ENCODE measurements at regions not wholly inside any gene's neighbourhood (a gene's known extent, or its start where the extent isn't known, plus 50 kb on each side); places are given as distances from the start of the nearest gene placed in this dataset.

- Histone ChIP-seq H4K8ac (ENCODE audit: extremely low read depth, insufficient read depth, low read length) (no peak overlapping the region), H2BK12ac (ENCODE audit: low read depth, low read length) (no peak overlapping the region), H3K4ac (replicated peaks; ENCODE audit: insufficient read length, low read depth, low read length) (no peak overlapping the region), H3K14ac (ENCODE audit: insufficient read length) (no peak overlapping the region), H3K18ac (ENCODE audit: extremely low read depth, low read length) (no peak overlapping the region), H3K56ac (replicated peaks; ENCODE audit: insufficient read length, low read depth, low read length) (no peak overlapping the region), H3K27me3 (replicated peaks in 1 of 4; ENCODE audit: control insufficient read depth in 3 of 4, extremely low read depth in 1 of 4, insufficient read depth in 3 of 4, low read length in 3 of 4) (no peaks in the 10 kb centered on the region), H3K23ac (ENCODE audit: insufficient read length) (no peak overlapping the region), H3K23me2 (ENCODE audit: low read depth, low read length) (no peaks in the 10 kb centered on the region), H3K79me2 (ENCODE audit: control insufficient read depth in 1 of 2, insufficient read depth in 2 of 2, low read length in 2 of 2) (no peaks in the 10 kb centered on the region), H2BK5ac (ENCODE audit: low read depth, low read length) (no peak overlapping the region), H4K5ac (ENCODE audit: insufficient read length, low read depth, low read length) (no peak overlapping the region), H3K4me1 (replicated peaks in 1 of 4; ENCODE audit: control insufficient read depth in 3 of 4, insufficient read depth in 4 of 4, low read length in 3 of 4) (no peaks in the 10 kb centered on the region), H3K4me2 (ENCODE audit: insufficient read depth in 1 of 2, low read depth in 2 of 2, low read length in 2 of 2) (no peak overlapping the region), H3K9me3 (ENCODE audit: insufficient read depth in 2 of 2, low read depth in 1 of 2, low read length in 1 of 2) (no peaks in the 10 kb centered on the region), H2AK5ac (ENCODE audit: low read depth, low read length) (no peak overlapping the region), H2BK20ac (ENCODE audit: low read length) (no peak overlapping the region), H3K79me1 (ENCODE audit: low read depth, low read length) (peaks cover 3% of the 10 kb centered on the region; the same call in 1 of the 2 replicates), H3K9ac (replicated peaks in 1 of 4; ENCODE audit: extremely low read depth in 1 of 4, low read depth in 3 of 4, low read length in 3 of 4) (no peak overlapping the region), H3K27ac (ENCODE audit: low read depth, low read length) (no peak overlapping the region), H2AFZ (ENCODE audit: low read length) (no peak overlapping the region), H4K91ac (replicated peaks; ENCODE audit: insufficient read length, low read length) (no peak overlapping the region), H3K36me3 (ENCODE audit: control insufficient read depth in 2 of 4, insufficient read depth in 4 of 4, low read length in 3 of 4) (no peaks in the 10 kb centered on the region), H2BK15ac (ENCODE audit: low read length) (no peak overlapping the region), H4K20me1 (replicated peaks in 1 of 2; ENCODE audit: control insufficient read depth in 1 of 2, insufficient read depth in 2 of 2, low read length in 2 of 2) (no peaks in the 10 kb centered on the region), H2BK120ac (replicated peaks; ENCODE audit: low read depth, low read length) (no peak overlapping the region), H3K4me3 (ENCODE audit: extremely low read depth in 1 of 4, insufficient read depth in 2 of 4, low read depth in 3 of 4, low read length in 4 of 4) (no peak overlapping the region)
- TF ChIP-seq SUZ12 (IDR thresholded peaks at IDR 0.05; ENCODE audit: low read length) (no peak), EP300 (IDR thresholded peaks at IDR 0.05; ENCODE audit: borderline replicate concordance in 1 of 2, low read depth in 2 of 2, low read length in 2 of 2) (no peak), EZH2 (IDR thresholded peaks at IDR 0.05; ENCODE audit: low read depth, low read length, severe bottlenecking) (no peak), SRF (IDR thresholded peaks at IDR 0.05; ENCODE audit: low read depth, low read length) (no peak), BRCA1 (IDR thresholded peaks at IDR 0.05; ENCODE audit: low read depth, low read length) (no peak), NANOG (IDR thresholded peaks at IDR 0.05; ENCODE audit: insufficient read depth, low read depth, low read length, poor library complexity, severe bottlenecking) (no peak), MAFK (IDR thresholded peaks at IDR 0.05; ENCODE audit: low read depth, low read length) (no peak), JUND (IDR thresholded peaks at IDR 0.05; ENCODE audit: low read length) (no peak), CHD2 (IDR thresholded peaks at IDR 0.05; ENCODE audit: low read length) (no peak)
- TF ChIP-seq, protein P1, sequence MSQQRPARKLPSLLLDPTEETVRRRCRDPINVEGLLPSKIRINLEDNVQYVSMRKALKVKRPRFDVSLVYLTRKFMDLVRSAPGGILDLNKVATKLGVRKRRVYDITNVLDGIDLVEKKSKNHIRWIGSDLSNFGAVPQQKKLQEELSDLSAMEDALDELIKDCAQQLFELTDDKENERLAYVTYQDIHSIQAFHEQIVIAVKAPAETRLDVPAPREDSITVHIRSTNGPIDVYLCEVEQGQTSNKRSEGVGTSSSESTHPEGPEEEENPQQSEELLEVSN (IDR thresholded peaks at IDR 0.05), result no peak
- DNase-seq (ENCODE audit: low read depth in 1 of 2, low spot score in 2 of 2) (no peak), FAIRE-seq (no peak)
- ChIA-PET CTCF (ENCODE audit: partially characterized antibody) (interaction anchor here (0.5 to 8.3 kb wide), 6 partner anchors 10 to 1058 kb away, joined by 3 to 84 read pairs (median 4); no protein-coding TSS in a partner anchor), POLR2A (ENCODE audit: partially characterized antibody) (interaction anchor here (1.3 kb wide), 1 partner anchor 9 kb away, joined by 3 read pairs; no protein-coding TSS in a partner anchor)
Measured at GRCh38 chr11:92391364-92391763, 166.7 kb downstream of the FAT3 start.
